HUDEP-2 (cell line): ENCODE measurements at regions not wholly inside any gene's neighbourhood (a gene's known extent, or its start where the extent isn't known, plus 50 kb on each side); places are given as distances from the start of the nearest gene placed in this dataset.

Experiments
- DNase-seq, 76 experiments: peaks; one replicate each; lab custom pipeline; 2025; ENCODE audit not compliant: unreplicated experiment in 76 of 76; lab: John Stamatoyannopoulos, UW

DNA sequence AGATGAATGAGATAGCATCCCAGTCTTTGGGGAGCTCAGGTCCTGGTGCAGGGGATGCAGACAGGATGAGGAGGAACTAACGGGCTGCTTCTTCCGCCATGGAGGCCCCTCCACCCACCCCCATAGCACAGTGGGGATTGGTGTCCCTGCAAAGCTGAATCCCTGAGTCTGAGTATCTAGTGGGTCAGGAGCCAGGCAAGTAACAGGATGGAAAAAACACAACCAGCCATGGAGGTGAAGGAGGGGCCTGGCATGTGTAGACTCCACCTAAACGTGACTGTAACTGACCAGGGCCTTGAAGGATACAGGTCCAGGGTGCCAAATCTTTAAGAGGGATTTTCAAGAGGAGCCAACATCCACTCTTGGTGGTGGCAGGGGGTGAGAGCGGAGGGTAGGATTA is 327.8 kb upstream of the MSX2 start:
- no peak for DNase-seq

DNA sequence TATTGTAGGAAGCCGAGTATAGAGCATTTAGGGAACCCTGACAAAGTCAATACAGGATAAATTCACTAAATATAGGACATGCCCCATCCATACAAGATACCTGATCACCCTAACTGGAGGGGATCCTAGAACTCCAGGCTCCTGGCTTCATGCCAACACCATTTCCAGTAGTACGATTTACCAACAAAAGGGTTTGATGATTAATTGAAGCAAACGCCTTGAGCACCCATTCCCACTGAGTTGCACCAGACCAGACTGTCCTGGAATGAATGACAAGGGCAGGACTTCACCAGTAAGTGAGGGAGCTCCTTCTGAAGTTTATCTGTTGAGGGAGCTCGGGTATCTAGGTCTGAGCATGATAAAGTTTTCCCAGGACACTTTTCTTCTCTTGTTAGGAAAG is 327.2 kb upstream of the MSX2 start:
- DNase-seq, result no peak

DNA sequence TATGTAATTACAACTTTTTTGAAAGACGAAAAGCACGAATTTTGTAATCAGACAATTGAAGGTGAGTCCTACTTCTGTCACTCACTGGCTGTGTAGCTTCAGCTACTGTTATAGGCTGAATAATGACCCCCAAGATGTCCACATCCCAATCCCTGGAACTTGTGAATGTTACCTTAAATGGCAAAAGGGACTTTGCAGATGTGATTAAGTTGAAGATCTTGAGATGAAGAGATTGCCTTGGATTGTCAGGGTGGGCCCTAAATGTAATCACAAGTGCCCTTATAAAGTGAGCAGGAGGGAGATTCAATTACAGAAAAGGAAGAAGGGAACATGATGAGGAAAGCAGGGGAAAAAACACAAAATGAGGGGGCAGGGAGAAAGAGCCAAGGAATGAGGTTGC is 326.2 kb upstream of the MSX2 start:
- DNase-seq, result no peak

DNA sequence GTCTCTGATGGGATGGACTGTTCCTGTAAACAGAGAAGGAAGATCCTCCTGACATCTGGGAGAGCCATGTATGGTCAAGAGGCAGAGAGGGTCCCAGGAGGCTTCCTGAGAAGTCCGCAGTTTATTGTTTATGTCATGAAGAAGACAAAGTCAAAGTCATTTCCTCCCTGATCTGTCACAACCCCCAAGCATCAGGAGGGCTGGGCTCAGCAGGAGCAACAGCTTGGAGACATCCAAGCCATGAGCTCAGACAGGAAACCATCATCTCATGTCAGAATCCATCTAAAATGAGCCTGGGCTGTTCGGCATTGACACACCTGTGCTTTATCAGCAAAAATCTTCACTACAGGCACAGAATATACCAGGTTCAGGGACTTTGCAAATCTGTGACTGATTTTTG is 325.0 kb upstream of the MSX2 start:
- no peak for DNase-seq

DNA sequence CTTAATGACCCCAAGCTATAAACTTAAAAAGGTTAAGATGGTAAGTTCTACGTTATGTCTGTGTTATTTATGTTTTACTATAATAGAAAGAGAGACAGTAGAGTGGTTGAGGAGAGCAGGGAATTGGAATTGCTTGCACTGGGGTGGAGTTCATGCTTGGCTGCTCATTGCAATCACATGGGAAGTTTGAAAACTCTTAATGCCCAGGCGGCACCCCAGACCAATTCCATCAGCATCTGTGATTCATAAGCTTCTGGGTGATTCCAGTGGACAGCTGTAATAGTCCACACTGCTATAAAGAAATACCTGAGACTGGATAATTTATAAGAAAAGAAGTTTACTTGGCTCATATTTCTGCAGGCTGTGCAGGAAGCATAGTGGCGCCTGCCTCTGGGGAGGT is 323.9 kb upstream of the MSX2 start:
- DNase-seq, result no peak

DNA sequence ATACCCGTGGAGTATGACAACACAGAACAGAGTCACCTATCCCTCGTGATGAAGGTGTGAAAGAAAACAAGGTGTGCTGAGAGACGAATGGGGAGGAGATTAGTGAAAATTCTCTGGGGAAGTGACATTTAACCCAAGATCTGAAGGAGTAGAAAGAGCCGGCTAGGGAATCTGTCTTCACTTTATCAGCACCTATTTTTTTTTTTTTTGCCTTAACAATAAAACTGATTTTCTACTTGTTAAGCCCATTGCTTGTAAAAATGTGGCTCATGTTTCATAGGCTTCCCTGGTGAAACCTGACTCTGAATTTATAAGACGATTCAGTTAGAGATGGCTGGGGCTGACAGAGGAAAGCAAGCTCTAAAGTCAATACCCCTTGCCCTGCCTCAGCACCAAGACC is 322.6 kb upstream of the MSX2 start:
- no peak for DNase-seq

DNA sequence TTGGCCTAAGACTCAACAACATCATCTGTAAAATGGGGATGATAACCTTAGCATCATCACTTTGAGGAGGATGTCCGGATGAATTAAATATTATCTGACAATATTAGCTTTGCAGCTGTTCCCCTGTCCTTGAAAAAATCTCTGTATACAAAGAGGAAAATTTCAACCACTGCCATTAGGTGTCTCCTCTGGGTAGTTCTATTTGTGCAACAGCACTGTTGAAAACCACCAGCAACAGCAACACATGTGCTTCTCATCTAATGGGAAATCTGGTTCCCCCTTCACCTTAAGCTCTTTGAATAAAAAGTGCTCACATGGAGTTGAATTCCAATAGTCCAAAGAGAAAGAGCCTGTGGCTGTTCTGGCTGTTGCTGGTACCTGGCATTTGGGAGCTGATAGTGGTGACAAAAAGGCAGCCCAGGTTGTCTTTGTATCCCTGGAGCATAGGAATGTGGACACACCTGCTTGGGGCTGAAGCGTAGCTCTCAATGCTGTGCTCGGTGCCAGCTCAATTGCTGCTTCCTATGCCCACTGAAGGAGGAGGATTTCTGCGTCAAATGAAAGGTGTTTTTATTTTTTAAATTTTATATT is 322.1 kb upstream of the MSX2 start:
- DNase-seq, result no peak

DNA sequence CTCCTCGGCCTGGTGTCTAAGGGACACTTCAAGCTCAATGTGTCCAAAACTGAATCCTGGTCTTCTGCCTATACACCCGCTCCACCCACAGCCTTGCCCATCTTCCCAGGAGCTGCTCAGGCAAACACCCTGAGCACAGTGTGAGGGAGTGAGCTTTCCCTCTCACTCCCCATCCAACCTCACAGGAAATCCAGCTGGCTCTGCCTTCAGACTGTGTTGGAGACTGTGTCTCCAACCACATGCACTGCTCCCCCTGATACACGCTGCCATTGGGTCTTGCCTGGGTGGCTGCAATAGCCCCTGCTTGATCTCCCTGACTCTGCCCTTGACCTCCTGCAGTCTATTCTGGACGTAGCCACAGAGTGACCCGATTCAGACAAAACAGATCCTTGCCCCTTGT is 319.5 kb upstream of the MSX2 start:
- DNase-seq, result no peak

DNA sequence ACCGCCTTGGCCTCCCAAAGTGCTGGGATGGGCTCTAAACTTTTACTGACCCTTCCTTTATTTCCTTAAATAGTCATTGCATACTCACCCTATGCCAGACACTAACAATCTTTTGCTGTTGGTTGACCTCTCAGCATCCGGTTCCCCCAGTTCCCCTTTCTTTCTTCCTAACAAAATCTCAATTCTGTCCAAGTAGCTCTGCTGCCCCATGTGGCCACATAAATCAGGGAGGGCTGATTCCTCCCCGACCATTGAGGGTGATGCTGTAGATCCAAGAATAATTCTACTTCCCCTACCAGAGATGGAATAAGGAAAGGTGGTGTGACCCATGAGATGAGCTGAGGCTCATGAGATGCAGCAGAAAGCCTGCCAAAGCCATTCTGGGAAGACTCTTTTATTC is 315.3 kb upstream of the MSX2 start:
- no peak for DNase-seq

DNA sequence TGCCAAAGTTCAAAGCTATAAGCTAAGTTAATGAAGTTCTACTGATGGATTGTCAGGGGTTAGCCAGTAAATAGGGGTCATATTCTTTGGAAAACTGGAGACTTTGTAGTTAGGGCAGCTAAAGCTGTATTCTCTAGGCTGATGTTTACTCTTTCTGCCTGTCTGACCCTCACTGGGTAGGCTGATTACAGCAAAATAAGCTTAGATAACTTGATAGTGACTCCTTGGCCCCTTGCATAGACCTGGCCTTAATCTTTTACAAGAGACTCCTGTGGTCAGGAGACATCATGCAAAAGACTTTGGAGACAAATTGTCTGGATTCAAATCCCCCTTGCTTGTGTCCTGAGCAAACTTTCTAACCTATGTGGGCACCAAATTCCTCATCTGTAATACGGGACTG is 314.4 kb upstream of the MSX2 start:
- DNase-seq, result no peak

DNA sequence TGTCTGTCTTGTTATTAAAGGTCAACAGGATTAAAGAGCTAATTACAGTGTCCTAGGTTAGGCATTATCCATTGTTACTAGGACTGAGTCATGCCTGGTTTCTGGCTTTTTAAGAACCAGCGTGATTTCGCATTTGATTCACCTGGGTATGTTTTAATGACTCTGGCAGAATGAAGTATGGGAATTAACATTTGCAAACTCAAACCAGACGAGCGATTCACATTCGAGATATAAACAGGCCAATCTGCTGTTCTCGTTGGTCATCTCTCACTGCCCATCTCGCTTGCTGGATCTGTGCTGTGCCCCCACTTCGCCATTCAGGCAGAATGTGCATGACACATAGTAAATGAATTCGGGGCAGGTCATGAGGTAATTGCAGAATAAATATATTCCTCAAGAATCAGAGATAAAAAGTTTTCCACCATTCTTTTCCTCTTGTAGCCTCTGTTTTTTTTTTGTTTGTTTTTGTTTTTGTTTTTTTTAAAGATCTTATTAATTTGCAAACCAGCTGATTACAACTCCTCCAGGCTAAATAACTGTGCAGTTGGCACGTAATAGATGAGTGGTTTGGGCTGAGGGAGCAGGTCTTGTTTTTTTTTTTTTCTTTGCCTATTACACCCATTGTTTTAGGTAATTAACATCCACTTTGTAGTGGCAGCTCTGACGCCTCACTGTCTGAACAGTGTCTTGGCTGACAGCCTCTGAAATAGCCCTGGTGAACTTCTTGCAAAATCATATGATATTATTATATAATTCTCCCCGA is 313.5 kb upstream of the MSX2 start:
- no peak for DNase-seq

DNA sequence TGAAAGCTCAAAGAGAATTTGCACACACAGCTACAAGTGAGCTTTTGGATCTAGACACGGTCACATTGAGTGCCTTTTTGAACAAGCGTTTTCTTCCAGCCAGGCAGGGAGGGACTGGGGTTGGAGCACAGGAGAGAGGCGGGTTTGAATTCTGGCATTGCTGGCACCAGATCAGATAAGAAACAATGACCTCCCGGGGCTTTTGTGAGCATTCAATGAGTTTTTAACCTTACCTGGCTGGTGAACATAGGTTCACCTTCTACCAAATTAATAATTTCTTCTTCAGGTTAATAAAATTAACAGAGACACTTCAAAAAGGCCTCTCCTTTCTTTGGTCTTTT is 312.9 kb upstream of the MSX2 start:
- no peak for DNase-seq

DNA sequence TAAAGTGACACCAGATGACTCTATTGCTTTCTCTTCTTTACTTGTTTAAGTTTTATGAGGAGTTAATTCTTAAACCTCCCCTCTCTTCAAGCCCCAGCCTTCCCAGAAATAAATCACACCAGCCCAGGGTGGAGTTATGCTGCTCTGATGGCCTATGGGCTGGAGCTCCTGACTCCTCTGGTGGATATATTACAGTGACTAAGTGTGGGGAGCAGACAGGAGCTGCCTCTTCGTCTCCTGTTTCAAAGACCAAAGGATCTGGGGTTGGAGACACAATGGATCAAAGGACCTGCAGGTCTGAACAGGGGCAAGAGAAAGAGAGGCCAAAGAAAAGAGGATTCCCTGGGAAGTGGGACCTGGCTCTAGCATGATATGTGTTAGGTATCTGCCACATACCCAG is 312.0 kb upstream of the MSX2 start:
- DNase-seq, result no peak

DNA sequence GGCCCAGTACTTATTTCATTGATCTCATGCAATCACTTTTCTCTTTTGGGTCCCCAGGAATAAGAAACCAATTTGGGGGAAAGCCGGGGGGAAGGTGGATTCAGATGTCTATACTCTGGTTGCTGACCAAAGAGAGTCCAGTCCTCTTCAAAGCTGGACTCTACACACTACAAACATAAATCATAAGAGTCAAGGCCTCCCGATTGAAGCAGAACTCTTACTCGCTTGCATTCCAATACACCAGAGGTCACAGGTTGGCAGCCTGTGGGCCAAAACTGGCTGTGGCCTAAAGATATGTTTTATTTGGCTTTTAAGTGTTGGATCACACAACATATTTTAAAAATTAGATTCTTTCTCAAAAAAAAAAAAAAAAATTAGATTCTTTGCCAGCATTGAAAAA is 311.4 kb upstream of the MSX2 start:
- DNase-seq, result no peak

DNA sequence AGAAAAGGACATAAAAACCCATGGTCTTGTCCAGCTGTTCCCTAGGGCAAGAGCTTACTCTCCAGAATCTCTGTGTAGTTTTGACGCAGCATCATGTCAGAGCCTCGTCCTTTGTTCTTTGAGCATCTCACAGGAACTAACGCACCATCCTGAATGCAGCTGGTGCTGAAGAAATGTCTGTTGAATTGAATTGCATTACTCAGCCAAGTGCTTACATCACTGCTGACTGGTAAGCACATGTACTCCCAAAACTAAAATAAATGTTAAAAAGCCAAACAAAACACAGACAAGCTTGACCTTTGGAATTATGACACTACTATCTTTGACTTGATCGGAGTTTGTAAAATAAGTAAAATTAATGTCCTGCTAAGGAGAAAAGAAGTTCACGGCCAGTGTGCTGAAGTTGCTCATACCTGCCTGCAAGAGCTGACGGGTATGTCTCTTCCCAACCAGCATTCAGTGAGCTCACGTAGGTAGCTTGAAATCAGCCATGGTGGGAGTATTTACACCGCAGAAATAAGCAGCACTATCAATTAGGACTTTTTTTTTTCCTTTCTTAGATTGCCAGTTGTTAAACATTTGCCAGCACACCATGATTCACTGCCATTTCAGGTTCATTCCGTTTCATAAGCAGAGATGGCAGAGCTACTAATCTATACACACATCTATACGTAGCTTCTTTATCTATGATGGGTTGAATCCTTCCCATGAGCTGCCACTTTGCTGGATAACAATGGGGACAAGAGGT is 310.6 kb upstream of the MSX2 start:
- DNase-seq, result no peak

DNA sequence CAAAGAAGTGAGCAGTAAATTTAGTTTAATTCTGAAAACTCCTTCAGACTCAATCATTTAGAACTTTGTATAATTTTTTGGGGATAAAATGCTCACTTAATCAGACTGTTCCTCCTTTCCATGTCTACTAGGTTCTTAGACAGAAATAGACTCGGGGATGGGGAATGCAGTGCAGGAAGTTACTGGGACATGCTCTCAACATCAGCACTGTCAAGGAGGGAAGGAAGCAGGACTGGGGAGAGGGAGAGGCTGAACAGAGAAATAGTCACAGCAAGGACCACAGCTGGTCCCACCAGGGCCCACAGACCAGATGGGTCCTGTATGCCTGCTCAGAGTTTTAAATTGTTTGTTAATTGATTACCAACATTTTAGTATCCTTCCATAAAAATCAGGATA is 310.1 kb upstream of the MSX2 start:
- DNase-seq, result no peak

DNA sequence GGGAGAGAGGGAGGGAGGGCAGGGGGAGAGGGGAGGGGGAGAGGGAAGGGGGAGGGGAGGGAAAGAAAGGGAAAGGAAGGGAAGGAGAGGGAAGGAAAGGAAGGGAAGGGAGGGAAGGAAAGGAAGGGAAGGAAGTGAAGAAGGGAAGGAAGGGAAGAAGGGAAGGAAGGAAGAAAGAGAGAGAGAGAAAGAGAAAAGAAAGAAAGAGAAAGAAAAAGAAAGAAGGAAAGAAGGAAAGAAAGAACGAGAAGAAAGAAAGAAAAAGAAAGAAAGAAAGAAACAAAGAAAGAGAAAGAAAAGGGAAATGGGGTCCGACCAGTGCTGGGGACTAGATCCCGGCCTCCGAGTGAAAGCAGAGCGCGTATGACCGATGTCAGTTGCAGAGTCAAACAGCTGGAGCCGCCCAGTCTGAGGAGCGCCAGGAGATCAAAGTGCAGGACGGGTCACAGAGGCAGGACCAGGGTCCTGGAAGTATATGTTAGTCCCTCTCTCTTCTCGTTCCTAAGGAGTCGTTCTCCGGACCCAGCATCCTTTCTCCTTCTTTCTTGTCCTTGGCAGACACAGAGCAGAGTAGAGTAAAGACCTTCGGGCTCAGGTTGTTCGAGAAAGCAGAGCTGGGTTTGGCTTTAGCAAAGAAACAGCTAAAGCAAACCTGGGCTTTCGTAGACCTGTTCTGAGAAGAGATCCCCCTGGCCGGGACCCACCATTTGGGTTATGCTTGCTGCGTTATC is 305.4 kb upstream of the MSX2 start:
- DNase-seq, result no peak

DNA sequence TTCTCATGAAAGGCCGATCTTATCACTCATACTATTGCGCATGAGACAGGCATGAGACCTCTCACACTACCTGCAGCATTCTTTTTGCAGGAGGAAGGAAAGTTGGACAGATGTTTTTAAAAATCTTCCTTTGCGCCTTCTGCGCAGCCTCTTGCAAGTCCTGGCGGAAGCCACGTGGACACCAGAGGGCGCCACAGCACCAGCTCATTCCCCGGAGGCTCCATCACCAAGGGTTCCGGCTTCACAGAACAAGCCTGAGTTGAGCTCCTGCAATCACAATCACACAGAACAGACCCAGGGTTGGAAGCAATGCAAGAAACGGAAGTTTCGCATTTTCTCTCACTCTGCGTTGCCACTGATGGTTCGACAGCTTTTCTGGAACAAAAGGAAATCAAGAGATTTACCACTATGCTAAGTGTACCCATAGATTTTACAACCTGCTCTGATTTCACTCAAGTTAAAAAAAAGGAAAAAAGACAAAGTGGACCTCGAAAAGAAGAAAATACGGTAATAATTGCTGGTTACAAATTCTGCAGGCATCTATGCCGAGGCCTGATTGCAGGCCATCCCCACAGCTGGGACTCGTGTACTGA is 304.7 kb upstream of the MSX2 start:
- DNase-seq, result peak in 67 of 76 experiments; percentile 3 to 80 (median 44)

DNA sequence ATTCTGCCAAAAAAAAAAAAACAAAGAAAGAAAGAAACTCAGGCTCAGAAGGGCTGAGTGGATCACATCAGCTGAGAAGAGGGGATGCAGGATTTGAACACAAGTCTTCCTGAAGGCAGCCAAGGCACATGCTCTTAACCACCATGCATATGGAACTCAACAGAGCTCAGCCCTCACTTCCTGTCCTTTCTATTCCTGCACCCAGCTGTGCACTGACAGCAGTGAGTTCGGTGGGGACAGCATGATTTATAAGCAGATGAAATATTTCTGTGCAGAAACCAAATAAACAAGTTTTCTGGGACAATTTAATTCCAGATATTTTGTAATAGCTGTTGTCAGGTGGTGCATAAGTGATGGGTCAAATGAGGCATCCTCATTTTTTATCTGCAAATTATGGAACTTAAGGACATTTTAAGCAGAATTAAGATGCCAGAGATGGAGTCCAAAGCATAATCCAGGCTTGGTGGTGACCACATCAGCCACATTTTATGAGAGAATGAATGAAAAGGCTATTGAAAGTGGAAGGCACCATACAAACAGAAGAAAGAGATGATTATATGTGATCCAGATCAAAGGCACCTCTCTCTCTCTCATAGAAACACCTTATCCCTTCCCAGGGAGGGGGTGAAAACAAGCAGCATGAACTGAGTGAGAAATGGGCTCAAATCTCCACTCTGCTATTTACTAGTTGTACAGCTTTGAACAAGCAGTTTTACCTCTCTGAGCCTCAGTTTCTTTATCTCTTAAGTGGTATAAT is 303.6 kb upstream of the MSX2 start:
- no peak for DNase-seq

DNA sequence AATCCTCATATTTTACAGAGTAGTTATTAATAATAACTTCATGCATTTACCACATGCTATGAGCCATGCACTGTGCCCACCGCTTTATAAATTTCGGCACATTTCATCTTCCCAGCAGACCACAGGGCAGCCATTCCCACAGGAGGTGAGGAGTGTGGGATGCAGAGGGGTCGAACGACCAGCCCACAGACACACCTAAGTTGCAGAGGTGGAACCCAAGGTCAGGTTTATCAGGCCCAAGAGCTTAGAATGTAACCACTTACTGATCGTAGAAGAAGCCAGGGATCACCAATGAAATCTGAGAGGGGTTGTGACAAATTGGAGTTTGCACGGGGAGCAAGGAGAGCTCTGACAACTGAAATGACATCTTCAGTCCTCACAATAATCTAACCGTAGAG is 303.0 kb upstream of the MSX2 start:
- DNase-seq, result no peak
